SU-DHL-6 (cell line): ENCODE measurements at regions not wholly inside any gene's neighbourhood (a gene's known extent, or its start where the extent isn't known, plus 50 kb on each side); places are given as distances from the start of the nearest gene placed in this dataset.

ENCODE experiments used
- CTCF ChIP-seq: fragments of 200-600 bp; sonication (generic); IDR thresholded peaks from one replicate; pipeline ENCODE4 v1.5.1; 2017; ENCODE audit warnings: antibody characterized with exemption, mild to moderate bottlenecking, low read length, moderate library complexity; ENCODE audit not compliant: insufficient read depth, poor library complexity, severe bottlenecking
- EZH2phosphoT487 ChIP-seq: fragments of 200-600 bp; sonication (generic), shearing (Covaris generic); conservative IDR thresholded peaks from 2 replicates; pipeline ENCODE4 v1.6.1; 2018; ENCODE audit warnings: mild to moderate bottlenecking, antibody characterized with exemption, low read length, moderate library complexity, mixed read lengths

- TF ChIP-seq CTCF (no peak), EZH2phosphoT487 (no peak)
Observed at GRCh38 chr14:54104601-54105145, 148.0 kb upstream of the BMP4 start.
